ENCODE measurements at regions not wholly inside any gene's neighbourhood (a gene's known extent, or its start where the extent isn't known, plus 50 kb on each side); places are given as distances from the start of the nearest gene placed in this dataset.

GRCh38 chr6:22972771-22973170 lies 403.4 kb downstream of the HDGFL1 start:
- H3K4me1 ChIP-seq = no peaks in the 10 kb centered on the region
- H3K27ac ChIP-seq = no peak overlapping the region
- H3K36me3 ChIP-seq = no peaks in the 10 kb centered on the region
- 93 to 97% (median 95%) methylated on average over 3 of the region's 3 CpGs for WGBS, 5 donors
- H3K4me3 ChIP-seq = no peak overlapping the region
- TF ChIP-seq POLR2A (IDR thresholded peaks at IDR 0.05) = no peak
- no peak for TF ChIP-seq CTCF (IDR thresholded peaks at IDR 0.05 in 8 of 11, conservative IDR thresholded peaks at IDR 0.05 in 3 of 11)
- no peak for TF ChIP-seq POLR2AphosphoS5 (IDR thresholded peaks at IDR 0.05)
- intact Hi-C loops (cut with DNase I; ENCODE audit: low total_unique reads) = no loop called here
- no peak for DNase-seq
- H3K9me3 ChIP-seq = peaks cover 0 to 11% (median 0%) of the 10 kb centered on the region in 8 donors
- H3K27me3 ChIP-seq (replicated peaks in 1 of 7) = no peaks in the 10 kb centered on the region

- no peaks in the 10 kb centered on the region for H3K27me3 ChIP-seq (replicated peaks in 1 of 7)
- H3K27ac ChIP-seq = no peak overlapping the region
- TF ChIP-seq CTCF (IDR thresholded peaks at IDR 0.05 in 8 of 11, conservative IDR thresholded peaks at IDR 0.05 in 3 of 11) = no peak
- no peak for TF ChIP-seq POLR2A (IDR thresholded peaks at IDR 0.05)
- no peak for TF ChIP-seq POLR2AphosphoS5 (IDR thresholded peaks at IDR 0.05)
- no peak overlapping the region for H3K4me3 ChIP-seq
- peaks cover 0 to 3% (median 0%) of the 10 kb centered on the region in 8 donors for H3K9me3 ChIP-seq
- no peaks in the 10 kb centered on the region for H3K36me3 ChIP-seq
- H3K4me1 ChIP-seq = no peaks in the 10 kb centered on the region
- no peak for DNase-seq
- WGBS, 5 donors = 43 to 84% (median 51%) methylated on average over 1 of the region's 1 CpG
- intact Hi-C loops (cut with DNase I; ENCODE audit: low total_unique reads) = no loop called here
Measured at GRCh38 chr6:22975079-22975478, 405.7 kb downstream of the HDGFL1 start.

DNA sequence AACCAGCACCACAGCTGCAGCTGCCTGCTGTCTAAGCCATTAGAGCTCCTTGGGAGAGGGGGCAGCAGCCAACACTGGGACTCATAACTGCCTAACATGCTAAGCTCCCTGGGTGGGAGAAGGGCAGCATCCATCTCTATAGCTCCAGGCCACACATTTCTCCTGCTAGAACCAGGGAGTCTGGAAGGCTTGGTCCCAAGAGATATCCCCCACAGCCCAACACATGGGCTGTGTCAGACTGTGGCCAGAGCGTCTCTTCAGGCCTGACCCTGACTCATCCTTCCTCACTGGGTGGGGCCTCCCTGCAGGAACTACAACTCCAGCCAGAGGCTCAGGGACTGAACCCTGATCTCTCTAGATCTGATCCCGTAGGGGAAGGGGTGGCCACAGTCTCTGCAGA lies 411.1 kb downstream of the HDGFL1 start:
- H3K27ac ChIP-seq = no peak overlapping the region
- no peak for DNase-seq
- H3K27me3 ChIP-seq (replicated peaks in 1 of 7) = no peaks in the 10 kb centered on the region
- no peaks in the 10 kb centered on the region for H3K36me3 ChIP-seq
- peaks cover 0 to 30% (median 11%) of the 10 kb centered on the region in 8 donors for H3K9me3 ChIP-seq
- WGBS, 5 donors = 51 to 85% (median 75%) methylated on average over 1 to 2 of the region's 2 CpGs
- no peak for TF ChIP-seq CTCF (IDR thresholded peaks at IDR 0.05 in 8 of 11, conservative IDR thresholded peaks at IDR 0.05 in 3 of 11)
- TF ChIP-seq POLR2A (IDR thresholded peaks at IDR 0.05) = no peak
- no peak for TF ChIP-seq POLR2AphosphoS5 (IDR thresholded peaks at IDR 0.05)
- intact Hi-C loops (cut with DNase I; ENCODE audit: low total_unique reads) = no loop called here
- no peaks in the 10 kb centered on the region for H3K4me1 ChIP-seq
- no peak overlapping the region for H3K4me3 ChIP-seq

DNA sequence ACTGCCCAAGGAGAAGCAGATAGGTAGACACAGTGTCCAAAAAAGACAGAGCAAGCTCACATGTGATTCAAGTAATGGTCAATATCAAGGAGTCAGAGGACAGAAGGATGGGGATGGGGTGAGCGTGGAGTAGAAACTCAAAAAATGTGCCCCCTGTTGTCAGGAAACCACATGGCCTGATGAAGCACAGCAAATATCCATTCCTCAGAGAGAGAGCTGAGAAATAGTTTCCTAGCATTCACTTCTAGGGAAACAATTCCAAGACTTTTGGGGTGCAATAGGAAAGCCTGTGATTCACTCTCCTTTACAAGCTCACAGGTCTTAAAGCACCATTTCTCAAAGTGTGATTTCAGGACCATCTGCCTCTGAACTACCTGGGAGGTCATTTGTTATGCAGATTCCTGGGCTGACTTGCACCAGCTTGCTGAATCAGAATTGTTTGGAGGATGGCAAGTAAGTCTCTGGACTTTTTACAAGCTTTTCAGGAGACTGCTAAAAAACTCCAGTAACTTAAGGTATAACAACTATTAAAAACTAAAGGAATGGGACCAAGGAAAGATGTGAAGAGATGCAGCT lies 432.8 kb downstream of the HDGFL1 start:
- WGBS, 5 donors = 80 to 100% (median 92%) methylated on average over 1 of the region's 1 CpG
- DNase-seq = no peak

More for the DNA sequence above, 432.8 kb downstream of the HDGFL1 start:
- Histone ChIP-seq H3K4me1 (no peaks in the 10 kb centered on the region), H3K27ac (no peak overlapping the region), H3K4me3 (no peak overlapping the region), H3K27me3 (replicated peaks in 1 of 7) (no peaks in the 10 kb centered on the region), H3K36me3 (no peaks in the 10 kb centered on the region), H3K9me3 (peaks cover 0 to 9% (median 0%) of the 10 kb centered on the region in 8 donors)
- intact Hi-C loops (cut with DNase I; ENCODE audit: low total_unique reads) = no loop called here
- no peak for TF ChIP-seq CTCF (IDR thresholded peaks at IDR 0.05 in 8 of 11, conservative IDR thresholded peaks at IDR 0.05 in 3 of 11)
- TF ChIP-seq POLR2A (IDR thresholded peaks at IDR 0.05) = no peak
- TF ChIP-seq POLR2AphosphoS5 (IDR thresholded peaks at IDR 0.05) = no peak
